DND-41 (cell line): ENCODE measurements at regions not wholly inside any gene's neighbourhood (a gene's known extent, or its start where the extent isn't known, plus 50 kb on each side); places are given as distances from the start of the nearest gene placed in this dataset.

Source experiments
- ATAC-seq: fragments of 200-7000 bp; cut with Tn5 transposase; 3 replicates; pipeline ENCODE4 v1.9.1; 2021; ENCODE audit warnings: low read depth; ENCODE audit not compliant: insufficient read depth
- DNase-seq: peaks from one replicate; pipeline ENCODE4 v3.0.0-alpha.2; 2020
- H2AFZ ChIP-seq: 2 replicates; pipeline ENCODE4 v1.6.0; 2012; ENCODE audit warnings: low read depth, low read length
- H3K27ac ChIP-seq: 2 replicates; pipeline ENCODE4 v1.5.1; 2012; ENCODE audit warnings: low read length, inconsistent platforms
- H3K27me3 ChIP-seq: fragments of 200-600 bp; sonication (generic); 2 replicates; pipeline ENCODE4 v1.6.0; 2012; ENCODE audit warnings: low read length, mild to moderate bottlenecking, inconsistent platforms; ENCODE audit not compliant: insufficient read depth, poor library complexity
- H3K36me3 ChIP-seq: 2 replicates; pipeline ENCODE4 v1.5.1; 2012; ENCODE audit warnings: low read length, inconsistent platforms; ENCODE audit not compliant: insufficient read depth
- H3K4me1 ChIP-seq: 2 replicates; pipeline ENCODE4 v1.5.1; 2012; ENCODE audit warnings: mild to moderate bottlenecking, low read length; ENCODE audit not compliant: insufficient read depth
- H3K4me2 ChIP-seq: 2 replicates; pipeline ENCODE4 v1.6.0; 2012; ENCODE audit warnings: mild to moderate bottlenecking, moderate library complexity, low read length, inconsistent platforms; ENCODE audit not compliant: insufficient read depth
- H3K4me3 ChIP-seq, 2 experiments: fragments of 200-600 bp in 1 of 2; shearing (Covaris generic) in 1 of 2; 2 replicates each; pipeline ENCODE4 v1.5.1; 2012 to 2016; ENCODE audit warnings: inconsistent platforms in 2 of 2, low read length in 2 of 2, mild to moderate bottlenecking in 2 of 2, low read depth in 1 of 2, moderate library complexity in 1 of 2
- H3K79me2 ChIP-seq: 2 replicates; pipeline ENCODE4 v1.6.0; 2012; ENCODE audit warnings: low read length, inconsistent platforms; ENCODE audit not compliant: insufficient read depth
- H3K9ac ChIP-seq: 2 replicates; pipeline ENCODE4 v1.6.0; 2012; ENCODE audit warnings: low read depth, mild to moderate bottlenecking, inconsistent platforms, low read length, moderate library complexity
- H3K9me3 ChIP-seq: 2 replicates; pipeline ENCODE4 v1.5.1; 2012; ENCODE audit warnings: low read length, moderate library complexity, mild to moderate bottlenecking, inconsistent platforms; ENCODE audit not compliant: insufficient read depth, severe bottlenecking
- H4K20me1 ChIP-seq: 2 replicates; pipeline ENCODE4 v1.6.0; 2012; ENCODE audit warnings: low read length; ENCODE audit not compliant: insufficient read depth
- CTCF ChIP-seq: IDR thresholded peaks from 2 replicates; pipeline ENCODE4 v1.5.1; 2012; ENCODE audit warnings: borderline replicate concordance, low read length, moderate library complexity, mild to moderate bottlenecking; ENCODE audit not compliant: poor library complexity, severe bottlenecking; ENCODE audit errors: extremely low read depth
- EZH2 ChIP-seq: IDR thresholded peaks from 3 replicates; pipeline ENCODE4 v1.6.1; 2012; ENCODE audit warnings: borderline replicate concordance, low read depth, mild to moderate bottlenecking, moderate library complexity, low read length, inconsistent platforms; ENCODE audit not compliant: severe bottlenecking

DNA sequence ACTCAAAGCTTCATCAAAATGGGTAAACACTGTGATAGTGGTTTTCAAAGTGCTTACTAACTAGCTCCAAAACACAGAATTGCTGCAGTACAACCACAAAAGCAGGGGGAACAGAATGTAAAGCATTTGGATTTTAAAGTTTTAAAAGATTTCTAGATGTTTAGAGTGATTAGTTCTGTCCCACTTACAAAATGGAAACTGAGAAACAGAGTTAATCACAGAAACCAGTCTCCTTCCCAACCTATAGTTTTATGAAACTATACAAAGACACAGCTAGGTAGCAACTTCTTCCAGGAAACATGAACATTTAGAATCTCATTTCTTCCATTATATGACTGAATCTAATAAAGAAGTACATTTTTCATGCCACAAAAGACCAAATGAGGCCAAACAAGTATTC, 73.8 kb upstream of the HNRNPA3 start:
- Histone ChIP-seq H3K9me3 (no peaks in the 10 kb centered on the region), H3K4me1 (no peaks in the 10 kb centered on the region), H3K36me3 (no peaks in the 10 kb centered on the region), H3K27me3 (peaks cover 25% of the 10 kb centered on the region), H3K9ac (no peak overlapping the region), H3K27ac (no peak overlapping the region), H3K4me3 (no peak overlapping the region), H3K79me2 (no peaks in the 10 kb centered on the region), H4K20me1 (no peaks in the 10 kb centered on the region), H2AFZ (no peak overlapping the region), H3K4me2 (no peak overlapping the region)
- DNase-seq, result no peak
- TF ChIP-seq EZH2 (no peak), CTCF (no peak)
- no peak for ATAC-seq

GRCh38 chr2:177141866-177142265, 70.7 kb upstream of the HNRNPA3 start:
- Histone ChIP-seq H3K27ac (no peak overlapping the region), H3K27me3 (peaks cover 28% of the 10 kb centered on the region), H3K4me2 (no peak overlapping the region), H3K79me2 (no peaks in the 10 kb centered on the region), H3K9ac (no peak overlapping the region), H4K20me1 (no peaks in the 10 kb centered on the region), H2AFZ (no peak overlapping the region), H3K9me3 (no peaks in the 10 kb centered on the region), H3K4me3 (no peak overlapping the region), H3K36me3 (no peaks in the 10 kb centered on the region), H3K4me1 (no peaks in the 10 kb centered on the region)
- ATAC-seq (no peak), DNase-seq (no peak)
- TF ChIP-seq EZH2 (no peak), CTCF (no peak)

- ATAC-seq (no peak), DNase-seq (no peak)
- peaks cover 8% of the 10 kb centered on the region for H3K4me1 ChIP-seq
- H3K4me2 ChIP-seq, result no peak overlapping the region
- no peak for TF ChIP-seq CTCF
- no peak for TF ChIP-seq EZH2
- no peak overlapping the region for H3K4me3 ChIP-seq
- no peak overlapping the region for H2AFZ ChIP-seq
- no peaks in the 10 kb centered on the region for H4K20me1 ChIP-seq
- H3K9me3 ChIP-seq, result no peaks in the 10 kb centered on the region
- no peaks in the 10 kb centered on the region for H3K36me3 ChIP-seq
- H3K27ac ChIP-seq, result no peak overlapping the region
- H3K79me2 ChIP-seq, result no peaks in the 10 kb centered on the region
- H3K27me3 ChIP-seq, result peaks cover 39% of the 10 kb centered on the region
- no peak overlapping the region for H3K9ac ChIP-seq
Observed at GRCh38 chr2:177143444-177143843, 69.2 kb upstream of the HNRNPA3 start.
